Calu3 (cell line): ENCODE measurements at regions not wholly inside any gene's neighbourhood (a gene's known extent, or its start where the extent isn't known, plus 50 kb on each side); places are given as distances from the start of the nearest gene placed in this dataset.

Experiments
- BruUV-seq: library from RNA; stranded (reverse); fragments of 400-500 nt; replicated peaks from 2 replicates; lab custom pipeline; 2021; lab: Mats Ljungman, UMichigan
- CTCF ChIA-PET: fragments of 300-600 bp; sonication (Branson Sonifier 250); formaldehyde crosslinking; loops from one replicate; lab custom pipeline; 2022; ENCODE audit warnings: antibody characterized with exemption; lab: Charles Lee
- DNase-seq: peaks from one replicate; pipeline ENCODE4 v3.0.0; 2022
- H3K27ac Mint-ChIP-seq: one replicate; pipeline ENCODE4 v1.8.0; 2022; ENCODE audit warnings: mixed read lengths; ENCODE audit not compliant: unreplicated experiment
- H3K27me3 Mint-ChIP-seq: one replicate; pipeline ENCODE4 v1.8.0; 2022; ENCODE audit warnings: mixed read lengths; ENCODE audit not compliant: unreplicated experiment
- H3K36me3 Mint-ChIP-seq: one replicate; pipeline ENCODE4 v1.8.0; 2022; ENCODE audit warnings: mild to moderate bottlenecking, moderate library complexity, mixed read lengths; ENCODE audit not compliant: insufficient read depth, unreplicated experiment
- H3K4me1 Mint-ChIP-seq: one replicate; pipeline ENCODE4 v1.8.0; 2022; ENCODE audit warnings: mild to moderate bottlenecking, low read depth, mixed read lengths; ENCODE audit not compliant: unreplicated experiment
- H3K4me3 Mint-ChIP-seq: one replicate; pipeline ENCODE4 v1.8.0; 2022; ENCODE audit warnings: mild to moderate bottlenecking, low read depth, moderate library complexity, mixed read lengths; ENCODE audit not compliant: unreplicated experiment
- H3K9me3 Mint-ChIP-seq: one replicate; pipeline ENCODE4 v1.8.0; 2022; ENCODE audit warnings: low read depth, mixed read lengths; ENCODE audit not compliant: unreplicated experiment
- intact Hi-C: fragments of 100-400 bp; cut with micrococcal nuclease; formaldehyde crosslinking; loops from one replicate; pipeline ENCODE4 v1.10.0; 2022; ENCODE audit not compliant: unreplicated experiment
- TF ChIP-seq, protein P1 (sequence below): fragments of 200-600 bp; IDR thresholded peaks from one replicate; pipeline ENCODE4 v1.8.0; 2022; ENCODE audit warnings: antibody characterized with exemption; ENCODE audit not compliant: unreplicated experiment

DNA sequence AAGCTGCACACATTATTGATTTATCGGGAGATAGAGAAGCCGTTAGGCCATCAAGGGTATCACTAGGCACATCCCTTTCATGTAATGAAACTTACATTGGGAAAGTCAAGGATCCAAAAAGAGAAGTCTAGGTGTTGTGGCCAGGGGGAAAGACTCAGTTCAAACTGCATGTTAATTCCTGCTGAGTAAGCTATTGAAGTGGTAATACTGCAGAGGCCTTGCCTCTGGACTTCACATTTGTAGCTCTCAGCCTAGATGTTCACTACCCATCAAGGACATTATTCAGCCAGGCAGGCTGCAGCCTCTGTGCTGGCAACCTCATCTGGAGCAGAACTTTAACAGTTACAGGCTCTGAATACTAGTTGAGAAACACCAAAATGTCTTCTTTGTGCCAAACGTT is 2094.5 kb upstream of the AGA start:
- Mint-ChIP-seq H3K36me3 (no peaks in the 10 kb centered on the region), H3K27ac (no peak overlapping the region), H3K27me3 (no peaks in the 10 kb centered on the region), H3K9me3 (peaks cover 3% of the 10 kb centered on the region), H3K4me3 (no peak overlapping the region), H3K4me1 (peaks cover 8% of the 10 kb centered on the region)
- TF ChIP-seq, protein P1, sequence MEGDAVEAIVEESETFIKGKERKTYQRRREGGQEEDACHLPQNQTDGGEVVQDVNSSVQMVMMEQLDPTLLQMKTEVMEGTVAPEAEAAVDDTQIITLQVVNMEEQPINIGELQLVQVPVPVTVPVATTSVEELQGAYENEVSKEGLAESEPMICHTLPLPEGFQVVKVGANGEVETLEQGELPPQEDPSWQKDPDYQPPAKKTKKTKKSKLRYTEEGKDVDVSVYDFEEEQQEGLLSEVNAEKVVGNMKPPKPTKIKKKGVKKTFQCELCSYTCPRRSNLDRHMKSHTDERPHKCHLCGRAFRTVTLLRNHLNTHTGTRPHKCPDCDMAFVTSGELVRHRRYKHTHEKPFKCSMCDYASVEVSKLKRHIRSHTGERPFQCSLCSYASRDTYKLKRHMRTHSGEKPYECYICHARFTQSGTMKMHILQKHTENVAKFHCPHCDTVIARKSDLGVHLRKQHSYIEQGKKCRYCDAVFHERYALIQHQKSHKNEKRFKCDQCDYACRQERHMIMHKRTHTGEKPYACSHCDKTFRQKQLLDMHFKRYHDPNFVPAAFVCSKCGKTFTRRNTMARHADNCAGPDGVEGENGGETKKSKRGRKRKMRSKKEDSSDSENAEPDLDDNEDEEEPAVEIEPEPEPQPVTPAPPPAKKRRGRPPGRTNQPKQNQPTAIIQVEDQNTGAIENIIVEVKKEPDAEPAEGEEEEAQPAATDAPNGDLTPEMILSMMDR = no peak
- no peak for DNase-seq
- CTCF ChIA-PET = no interaction called here
- no TSS peak for BruUV-seq
- intact Hi-C loops = no loop called here

DNA sequence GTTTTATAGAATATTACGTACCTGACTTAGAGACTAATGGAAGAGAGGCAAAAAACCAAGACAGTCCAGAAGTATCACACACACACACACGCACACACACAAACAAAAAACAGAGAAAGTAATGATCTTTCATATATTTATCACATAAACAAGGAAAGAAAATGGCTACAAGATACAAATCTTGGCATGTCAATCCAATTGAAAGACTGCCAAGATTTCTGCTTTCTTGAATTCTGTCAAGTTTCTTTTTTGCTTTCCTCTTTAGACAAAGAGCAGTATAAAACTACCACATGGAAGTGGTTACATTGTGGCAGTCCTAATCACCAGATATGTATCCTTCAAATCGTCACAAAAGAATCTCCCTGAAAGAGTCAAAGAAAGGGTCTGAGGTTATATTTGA is 2097.4 kb upstream of the AGA start:
- CTCF ChIA-PET = no interaction called here
- BruUV-seq = no TSS peak
- no peaks in the 10 kb centered on the region for H3K4me1 Mint-ChIP-seq
- H3K36me3 Mint-ChIP-seq = no peaks in the 10 kb centered on the region
- intact Hi-C loops = no loop called here
- TF ChIP-seq, protein P1 = no peak
- H3K27ac Mint-ChIP-seq = no peak overlapping the region
- H3K27me3 Mint-ChIP-seq = no peaks in the 10 kb centered on the region
- no peak for DNase-seq
- no peak overlapping the region for H3K4me3 Mint-ChIP-seq
- peaks cover 3% of the 10 kb centered on the region for H3K9me3 Mint-ChIP-seq

DNA sequence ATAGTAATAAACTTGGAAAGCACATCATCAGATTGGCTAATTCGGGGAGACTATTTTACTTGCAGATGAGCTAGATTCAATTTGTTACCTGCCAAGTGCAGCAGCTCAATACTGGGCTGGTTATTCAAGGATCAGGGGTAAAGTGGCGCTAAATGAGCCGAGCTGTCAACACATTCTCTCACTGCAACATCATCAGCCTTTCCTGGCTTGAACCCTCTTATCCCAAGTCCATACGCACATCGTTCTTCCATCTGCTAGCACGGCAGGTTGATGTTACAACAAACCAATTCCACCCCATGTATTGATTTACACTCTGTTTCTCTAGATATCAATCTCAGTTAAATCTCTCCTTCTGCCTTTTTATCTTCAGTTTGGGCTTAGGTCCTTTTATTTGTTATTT is 2101.5 kb upstream of the AGA start:
- Mint-ChIP-seq H3K9me3 (peaks cover 5% of the 10 kb centered on the region), H3K36me3 (no peaks in the 10 kb centered on the region), H3K27ac (no peak overlapping the region), H3K4me3 (no peak overlapping the region), H3K4me1 (no peaks in the 10 kb centered on the region), H3K27me3 (no peaks in the 10 kb centered on the region)
- BruUV-seq = no TSS peak
- TF ChIP-seq, protein P1 = no peak
- intact Hi-C loops = no loop called here
- CTCF ChIA-PET = no interaction called here
- DNase-seq = no peak

DNA sequence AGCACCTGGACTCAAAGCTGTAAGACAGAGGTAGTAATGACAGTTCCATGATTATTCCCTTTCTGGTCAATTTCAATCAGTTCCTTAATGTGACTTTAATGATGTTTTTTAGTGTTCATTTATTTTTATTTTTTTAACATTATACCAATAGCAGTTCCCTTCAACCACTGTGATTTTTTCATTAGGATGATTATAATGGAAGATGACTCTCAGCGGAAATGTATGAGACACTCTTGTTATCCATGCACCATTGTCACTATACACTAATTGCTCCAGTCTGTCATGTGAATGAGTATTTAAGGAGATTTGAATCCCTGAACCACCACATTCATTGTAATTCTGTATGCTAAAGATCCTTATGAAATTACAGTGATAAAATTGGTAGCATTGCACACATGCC is 2102.3 kb upstream of the AGA start:
- intact Hi-C loops = no loop called here
- no peaks in the 10 kb centered on the region for H3K4me1 Mint-ChIP-seq
- BruUV-seq = no TSS peak
- no peaks in the 10 kb centered on the region for H3K36me3 Mint-ChIP-seq
- no peak overlapping the region for H3K27ac Mint-ChIP-seq
- H3K27me3 Mint-ChIP-seq = no peaks in the 10 kb centered on the region
- no peak overlapping the region for H3K4me3 Mint-ChIP-seq
- TF ChIP-seq, protein P1 = no peak
- no peak for DNase-seq
- peaks cover 5% of the 10 kb centered on the region for H3K9me3 Mint-ChIP-seq
- CTCF ChIA-PET = no interaction called here

DNA sequence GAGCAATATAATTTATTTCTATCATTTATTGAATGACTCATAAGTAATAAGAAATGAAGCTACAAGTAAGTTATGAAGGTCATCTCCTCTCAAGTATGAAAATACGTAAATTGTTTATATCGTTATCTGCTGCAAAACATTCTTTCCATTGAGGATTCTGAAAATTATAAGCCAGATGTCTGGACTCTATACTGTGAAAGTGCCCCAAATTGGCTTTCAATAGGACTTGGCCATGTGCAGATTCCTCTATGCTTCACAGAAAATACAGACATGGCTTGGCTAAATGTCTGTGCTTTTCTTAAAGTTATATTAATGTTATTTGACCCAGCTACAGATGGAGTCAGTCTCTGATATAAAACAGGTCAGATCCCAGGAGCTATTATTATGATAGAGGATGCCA is 2109.9 kb upstream of the AGA start:
- CTCF ChIA-PET = no interaction called here
- no TSS peak for BruUV-seq
- intact Hi-C loops = no loop called here
- no peak for DNase-seq
- Mint-ChIP-seq H3K36me3 (no peaks in the 10 kb centered on the region), H3K9me3 (peaks cover 2% of the 10 kb centered on the region), H3K27me3 (no peaks in the 10 kb centered on the region), H3K27ac (no peak overlapping the region), H3K4me1 (no peaks in the 10 kb centered on the region), H3K4me3 (no peak overlapping the region)
- TF ChIP-seq, protein P1 = no peak
